HepG2 (cell line): ENCODE measurements at regions not wholly inside any gene's neighbourhood (a gene's known extent, or its start where the extent isn't known, plus 50 kb on each side); places are given as distances from the start of the nearest gene placed in this dataset.

Source experiments
- ATAC-seq: fragments of 200-7000 bp; cut with Tn5 transposase; 3 replicates; pipeline ENCODE4 v1.9.1; 2020; ENCODE audit warnings: mild to moderate bottlenecking, moderate library complexity
- BruUV-seq: library from RNA; stranded (reverse); fragments of 400-500 nt; replicated peaks from 2 replicates; lab custom pipeline; 2021; lab: Mats Ljungman, UMichigan
- CTCF ChIA-PET: fragments of 300-600 bp; formaldehyde crosslinking; extraction: SDS; loops from one replicate; lab custom pipeline; 2021; ENCODE audit warnings: low total read pairs, inconsistent platforms, low intra/inter-chr PET ratio; lab: Yijun Ruan, JAX
- POLR2A ChIA-PET: fragments of 350-600 bp; sonication (Branson Sonifier 250); formaldehyde crosslinking; loops from one replicate; lab custom pipeline; 2020; ENCODE audit warnings: antibody characterized with exemption, inconsistent platforms; lab: Yijun Ruan, JAX
- DNase-seq: peaks from one replicate; pipeline ENCODE4 v3.0.0-alpha.2; 2015; ENCODE audit warnings: low spot score
- FAIRE-seq: peaks from 3 replicates; lab custom pipeline; 2011; peaks lifted over from hg19 to GRCh38; lab: Jason Lieb, UNC
- H2AFZ ChIP-seq: one replicate; pipeline ENCODE4 v1.6.1; 2011; ENCODE audit warnings: low read length, inconsistent platforms
- H3K27ac ChIP-seq: fragments of 300-600 bp; 3 replicates; pipeline ENCODE4 v1.8.0; 2011; ENCODE audit warnings: mixed run types, mild to moderate bottlenecking, mixed read lengths, low read length, inconsistent platforms; ENCODE audit not compliant: insufficient read depth; ENCODE audit errors: extremely low read length
- H3K27me3 ChIP-seq, 2 experiments: fragments of 200-600 bp in 1 of 2; 2 replicates in 1 of 2; 3 replicates in 1 of 2; pipeline versions ENCODE4 v1.6.0 to v1.8.0; 2011; ENCODE audit warnings: low read length in 2 of 2, mild to moderate bottlenecking in 2 of 2, moderate library complexity in 2 of 2, inconsistent platforms in 1 of 2; ENCODE audit not compliant: insufficient read depth in 2 of 2, control insufficient read depth in 1 of 2
- H3K36me3 ChIP-seq, 2 experiments: fragments of 200-600 bp in 1 of 2; replicated peaks in 1 of 2; 2 replicates in 1 of 2; 3 replicates in 1 of 2; pipeline versions ENCODE4 v1.5.1 to v1.8.0; 2011; ENCODE audit warnings: low read length in 2 of 2, inconsistent platforms in 1 of 2; ENCODE audit not compliant: insufficient read depth in 2 of 2, control insufficient read depth in 1 of 2
- H3K4me1 ChIP-seq: 2 replicates; pipeline ENCODE4 v1.5.1; 2012; ENCODE audit warnings: low read length, inconsistent platforms; ENCODE audit not compliant: insufficient read depth
- H3K4me2 ChIP-seq: 2 replicates; pipeline ENCODE4 v1.6.0; 2011; ENCODE audit warnings: low read depth, low read length, inconsistent platforms
- H3K4me3 ChIP-seq, 3 experiments: fragments of 200-600 bp in 1 of 3; sonication (generic), shearing (Covaris generic) in 1 of 3; replicated peaks in 1 of 3; 2 replicates each; pipeline ENCODE4 v1.5.1; 2011 to 2016; ENCODE audit warnings: low read length in 3 of 3, inconsistent platforms in 2 of 3, low read depth in 2 of 3, mild to moderate bottlenecking in 2 of 3, control low read depth in 1 of 3, mixed read lengths in 1 of 3; ENCODE audit not compliant: insufficient read depth in 1 of 3
- H3K79me2 ChIP-seq: one replicate; pipeline ENCODE4 v1.6.1; 2011; ENCODE audit warnings: low read length, inconsistent platforms; ENCODE audit not compliant: insufficient read depth
- H3K9ac ChIP-seq: 2 replicates; pipeline ENCODE4 v1.6.0; 2011; ENCODE audit warnings: mild to moderate bottlenecking, low read depth, low read length, inconsistent platforms; ENCODE audit not compliant: insufficient read depth
- H3K9me3 ChIP-seq: 2 replicates; pipeline ENCODE4 v1.5.1; 2012; ENCODE audit warnings: mild to moderate bottlenecking, low read length
- H4K20me1 ChIP-seq: 2 replicates; pipeline ENCODE4 v1.6.0; 2011; ENCODE audit warnings: inconsistent platforms, mild to moderate bottlenecking, low read length, moderate library complexity; ENCODE audit not compliant: insufficient read depth
- ARNTL ChIP-seq: sonication (generic); formaldehyde crosslinking; IDR thresholded peaks from 2 replicates; pipeline ENCODE4 v1.4.0; 2020; ENCODE audit warnings: mild to moderate bottlenecking, missing genetic modification reagents
- CCAR2 ChIP-seq: fragments of 200-400 bp; formaldehyde crosslinking; optimal IDR thresholded peaks from 2 replicates; pipeline ENCODE3; 2018; ENCODE audit warnings: low read depth, mild to moderate bottlenecking, low read length, moderate library complexity
- CERS6 ChIP-seq: sonication (generic); formaldehyde crosslinking; IDR thresholded peaks from 2 replicates; pipeline ENCODE4 v1.5.0; 2020; ENCODE audit warnings: missing genetic modification reagents
- PLSCR1 ChIP-seq: sonication (generic); formaldehyde crosslinking; IDR thresholded peaks from 2 replicates; pipeline ENCODE4 v1.5.0; 2020; ENCODE audit warnings: missing genetic modification reagents, mild to moderate bottlenecking, borderline replicate concordance
- THAP7 ChIP-seq: sonication (generic); formaldehyde crosslinking; IDR thresholded peaks from 2 replicates; pipeline ENCODE4 v1.8.1; 2023; ENCODE audit warnings: mild to moderate bottlenecking, missing genetic modification reagents
- ZNF800 ChIP-seq: sonication (generic); formaldehyde crosslinking; IDR thresholded peaks from 2 replicates; pipeline ENCODE4 v1.4.0; 2020; ENCODE audit warnings: missing genetic modification reagents
- WGBS: methylation state at CpG from one replicate; pipeline ENCODE4 v1.1.6; 2017; ENCODE audit warnings: low lambda C conversion rate; 5-methylcytosine and 5-hydroxymethylcytosine counted together
- in situ Hi-C: cut with HindIII; loops from 2 replicates; pipeline ENCODE4 v1.10.0; 2017; ENCODE audit warnings: low pct_unique_long_range_greater_than_20kb; ENCODE audit not compliant: extremely low pct_ligation_motif_present
- intact Hi-C: fragments of 100-400 bp; cut with micrococcal nuclease; formaldehyde crosslinking; loops from one replicate; pipeline ENCODE4 v1.10.0; 2022; ENCODE audit not compliant: unreplicated experiment
- TF ChIP-seq, protein P1 (sequence below): sonication (generic); formaldehyde crosslinking; IDR thresholded peaks from 2 replicates; pipeline ENCODE4 v1.5.1; 2020; ENCODE audit warnings: mild to moderate bottlenecking, missing genetic modification reagents, borderline replicate concordance
- TF ChIP-seq, protein P2 (sequence below): IDR thresholded peaks from 2 replicates; pipeline ENCODE4 v1.4.0; 2020; ENCODE audit warnings: mild to moderate bottlenecking, missing genetic modification reagents

GRCh38 chrY:7465185-7465621, 553.7 kb upstream of the AMELY start:
- intact Hi-C loops (loop anchor here (5.0 kb wide), 2 partner anchors 48 to 193 kb away; no protein-coding TSS in a partner anchor), in situ Hi-C loops (no loop called here)
- Histone ChIP-seq H4K20me1 (no peaks in the 10 kb centered on the region), H3K27me3 (no peaks in the 10 kb centered on the region), H3K36me3 (no peaks in the 10 kb centered on the region), H3K4me3 (no peak overlapping the region), H3K79me2 (no peaks in the 10 kb centered on the region), H3K9me3 (no peaks in the 10 kb centered on the region), H3K27ac (no peak overlapping the region), H2AFZ (no peak overlapping the region), H3K4me1 (no peaks in the 10 kb centered on the region), H3K9ac (no peak overlapping the region), H3K4me2 (no peak overlapping the region)
- ATAC-seq, result no peak
- BruUV-seq, result no TSS peak
- 92% methylated on average over 2 of the region's 6 CpGs for WGBS
- CTCF ChIA-PET, result no interaction called here
- DNase-seq, result no peak
- POLR2A ChIA-PET, result no interaction called here
- FAIRE-seq, result no peak
- no peak for TF ChIP-seq ZNF800
- TF ChIP-seq, protein P1, sequence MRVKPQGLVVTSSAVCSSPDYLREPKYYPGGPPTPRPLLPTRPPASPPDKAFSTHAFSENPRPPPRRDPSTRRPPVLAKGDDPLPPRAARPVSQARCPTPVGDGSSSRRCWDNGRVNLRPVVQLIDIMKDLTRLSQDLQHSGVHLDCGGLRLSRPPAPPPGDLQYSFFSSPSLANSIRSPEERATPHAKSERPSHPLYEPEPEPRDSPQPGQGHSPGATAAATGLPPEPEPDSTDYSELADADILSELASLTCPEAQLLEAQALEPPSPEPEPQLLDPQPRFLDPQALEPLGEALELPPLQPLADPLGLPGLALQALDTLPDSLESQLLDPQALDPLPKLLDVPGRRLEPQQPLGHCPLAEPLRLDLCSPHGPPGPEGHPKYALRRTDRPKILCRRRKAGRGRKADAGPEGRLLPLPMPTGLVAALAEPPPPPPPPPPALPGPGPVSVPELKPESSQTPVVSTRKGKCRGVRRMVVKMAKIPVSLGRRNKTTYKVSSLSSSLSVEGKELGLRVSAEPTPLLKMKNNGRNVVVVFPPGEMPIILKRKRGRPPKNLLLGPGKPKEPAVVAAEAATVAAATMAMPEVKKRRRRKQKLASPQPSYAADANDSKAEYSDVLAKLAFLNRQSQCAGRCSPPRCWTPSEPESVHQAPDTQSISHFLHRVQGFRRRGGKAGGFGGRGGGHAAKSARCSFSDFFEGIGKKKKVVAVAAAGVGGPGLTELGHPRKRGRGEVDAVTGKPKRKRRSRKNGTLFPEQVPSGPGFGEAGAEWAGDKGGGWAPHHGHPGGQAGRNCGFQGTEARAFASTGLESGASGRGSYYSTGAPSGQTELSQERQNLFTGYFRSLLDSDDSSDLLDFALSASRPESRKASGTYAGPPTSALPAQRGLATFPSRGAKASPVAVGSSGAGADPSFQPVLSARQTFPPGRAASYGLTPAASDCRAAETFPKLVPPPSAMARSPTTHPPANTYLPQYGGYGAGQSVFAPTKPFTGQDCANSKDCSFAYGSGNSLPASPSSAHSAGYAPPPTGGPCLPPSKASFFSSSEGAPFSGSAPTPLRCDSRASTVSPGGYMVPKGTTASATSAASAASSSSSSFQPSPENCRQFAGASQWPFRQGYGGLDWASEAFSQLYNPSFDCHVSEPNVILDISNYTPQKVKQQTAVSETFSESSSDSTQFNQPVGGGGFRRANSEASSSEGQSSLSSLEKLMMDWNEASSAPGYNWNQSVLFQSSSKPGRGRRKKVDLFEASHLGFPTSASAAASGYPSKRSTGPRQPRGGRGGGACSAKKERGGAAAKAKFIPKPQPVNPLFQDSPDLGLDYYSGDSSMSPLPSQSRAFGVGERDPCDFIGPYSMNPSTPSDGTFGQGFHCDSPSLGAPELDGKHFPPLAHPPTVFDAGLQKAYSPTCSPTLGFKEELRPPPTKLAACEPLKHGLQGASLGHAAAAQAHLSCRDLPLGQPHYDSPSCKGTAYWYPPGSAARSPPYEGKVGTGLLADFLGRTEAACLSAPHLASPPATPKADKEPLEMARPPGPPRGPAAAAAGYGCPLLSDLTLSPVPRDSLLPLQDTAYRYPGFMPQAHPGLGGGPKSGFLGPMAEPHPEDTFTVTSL (CRISPR knock-in tag), result no peak
- TF ChIP-seq, protein P2, sequence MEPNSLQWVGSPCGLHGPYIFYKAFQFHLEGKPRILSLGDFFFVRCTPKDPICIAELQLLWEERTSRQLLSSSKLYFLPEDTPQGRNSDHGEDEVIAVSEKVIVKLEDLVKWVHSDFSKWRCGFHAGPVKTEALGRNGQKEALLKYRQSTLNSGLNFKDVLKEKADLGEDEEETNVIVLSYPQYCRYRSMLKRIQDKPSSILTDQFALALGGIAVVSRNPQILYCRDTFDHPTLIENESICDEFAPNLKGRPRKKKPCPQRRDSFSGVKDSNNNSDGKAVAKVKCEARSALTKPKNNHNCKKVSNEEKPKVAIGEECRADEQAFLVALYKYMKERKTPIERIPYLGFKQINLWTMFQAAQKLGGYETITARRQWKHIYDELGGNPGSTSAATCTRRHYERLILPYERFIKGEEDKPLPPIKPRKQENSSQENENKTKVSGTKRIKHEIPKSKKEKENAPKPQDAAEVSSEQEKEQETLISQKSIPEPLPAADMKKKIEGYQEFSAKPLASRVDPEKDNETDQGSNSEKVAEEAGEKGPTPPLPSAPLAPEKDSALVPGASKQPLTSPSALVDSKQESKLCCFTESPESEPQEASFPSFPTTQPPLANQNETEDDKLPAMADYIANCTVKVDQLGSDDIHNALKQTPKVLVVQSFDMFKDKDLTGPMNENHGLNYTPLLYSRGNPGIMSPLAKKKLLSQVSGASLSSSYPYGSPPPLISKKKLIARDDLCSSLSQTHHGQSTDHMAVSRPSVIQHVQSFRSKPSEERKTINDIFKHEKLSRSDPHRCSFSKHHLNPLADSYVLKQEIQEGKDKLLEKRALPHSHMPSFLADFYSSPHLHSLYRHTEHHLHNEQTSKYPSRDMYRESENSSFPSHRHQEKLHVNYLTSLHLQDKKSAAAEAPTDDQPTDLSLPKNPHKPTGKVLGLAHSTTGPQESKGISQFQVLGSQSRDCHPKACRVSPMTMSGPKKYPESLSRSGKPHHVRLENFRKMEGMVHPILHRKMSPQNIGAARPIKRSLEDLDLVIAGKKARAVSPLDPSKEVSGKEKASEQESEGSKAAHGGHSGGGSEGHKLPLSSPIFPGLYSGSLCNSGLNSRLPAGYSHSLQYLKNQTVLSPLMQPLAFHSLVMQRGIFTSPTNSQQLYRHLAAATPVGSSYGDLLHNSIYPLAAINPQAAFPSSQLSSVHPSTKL, result no peak
- no peak for TF ChIP-seq PLSCR1 (CRISPR knock-in tag)
- no peak for TF ChIP-seq CERS6 (CRISPR knock-in tag)
- no peak for TF ChIP-seq ARNTL
- TF ChIP-seq THAP7, result no peak
- no peak for TF ChIP-seq CCAR2
